Bronchial epithelial cell (primary cell): ENCODE measurements at regions not wholly inside any gene's neighbourhood (a gene's known extent, or its start where the extent isn't known, plus 50 kb on each side); places are given as distances from the start of the nearest gene placed in this dataset.
A peak's percentile ranks its signal among the peaks of the same experiment; 100 is the strongest.

Source experiments
- DNase-seq: peaks from one replicate; pipeline ENCODE4 v3.0.0-alpha.2; 2010; ENCODE audit warnings: low read depth
- FAIRE-seq: peaks from 2 replicates; lab custom pipeline; 2011; peaks lifted over from hg19 to GRCh38; lab: Jason Lieb, UNC
- H3K27me3 ChIP-seq: 2 replicates; pipeline ENCODE4 v1.5.1; 2011; ENCODE audit warnings: low read length; ENCODE audit not compliant: control insufficient read depth, insufficient read depth
- H3K36me3 ChIP-seq: 2 replicates; pipeline ENCODE4 v1.5.1; 2011; ENCODE audit warnings: low read length; ENCODE audit not compliant: control insufficient read depth, insufficient read depth
- H3K4me3 ChIP-seq: 2 replicates; pipeline ENCODE4 v1.5.1; 2011; ENCODE audit warnings: mild to moderate bottlenecking, low read depth, low read length, control low read depth
- CTCF ChIP-seq: IDR thresholded peaks from 2 replicates; pipeline ENCODE4 v1.5.1; 2011; ENCODE audit warnings: mild to moderate bottlenecking, moderate library complexity, low read length, control low read depth, inconsistent platforms; ENCODE audit not compliant: insufficient read depth, severe bottlenecking

- TF ChIP-seq CTCF, result no peak
- no peak for FAIRE-seq
- Histone ChIP-seq H3K4me3 (no peak overlapping the region), H3K36me3 (no peaks in the 10 kb centered on the region), H3K27me3 (no peaks in the 10 kb centered on the region)
- no peak for DNase-seq
Observed at GRCh38 chr10:3714531-3714930, 70.5 kb downstream of the KLF6 start.

- DNase-seq (no peak), FAIRE-seq (no peak)
- TF ChIP-seq CTCF, result no peak
Observed at GRCh38 chr10:3712707-3713106, 72.3 kb downstream of the KLF6 start.

GRCh38 chr10:3711918-3712317, 73.1 kb downstream of the KLF6 start:
- FAIRE-seq (no peak), DNase-seq (no peak)
- H3K27me3 ChIP-seq, result no peaks in the 10 kb centered on the region
- no peaks in the 10 kb centered on the region for H3K36me3 ChIP-seq
- H3K4me3 ChIP-seq, result no peak overlapping the region
- TF ChIP-seq CTCF, result no peak

More at GRCh38 chr10:3712707-3713106, 72.3 kb downstream of the KLF6 start:
- Histone ChIP-seq H3K36me3 (no peaks in the 10 kb centered on the region), H3K27me3 (no peaks in the 10 kb centered on the region), H3K4me3 (no peak overlapping the region)

- DNase-seq (no peak), FAIRE-seq (peak; percentile 81)
- Histone ChIP-seq H3K4me3 (no peak overlapping the region), H3K36me3 (no peaks in the 10 kb centered on the region), H3K27me3 (no peaks in the 10 kb centered on the region)
- no peak for TF ChIP-seq CTCF
Observed at GRCh38 chr10:3710764-3711163, 74.2 kb downstream of the KLF6 start.

GRCh38 chr10:3709456-3710060, 75.5 kb downstream of the KLF6 start:
- Histone ChIP-seq H3K27me3 (no peaks in the 10 kb centered on the region), H3K4me3 (no peak overlapping the region), H3K36me3 (no peaks in the 10 kb centered on the region)
- no peak for TF ChIP-seq CTCF
- DNase-seq (no peak), FAIRE-seq (no peak)

GRCh38 chr10:3708852-3709251, 76.2 kb downstream of the KLF6 start:
- FAIRE-seq (no peak), DNase-seq (no peak)
- no peaks in the 10 kb centered on the region for H3K36me3 ChIP-seq
- no peak overlapping the region for H3K4me3 ChIP-seq
- H3K27me3 ChIP-seq, result no peaks in the 10 kb centered on the region
- TF ChIP-seq CTCF, result no peak
